Keratinocyte (primary cell): ENCODE measurements at regions not wholly inside any gene's neighbourhood (a gene's known extent, or its start where the extent isn't known, plus 50 kb on each side); places are given as distances from the start of the nearest gene placed in this dataset.

Experiments
- DNase-seq: peaks from one replicate; pipeline ENCODE4 v3.0.0-alpha.2; 2011; ENCODE audit warnings: low read depth, missing footprints, low spot score
- FAIRE-seq: peaks from 2 replicates; lab custom pipeline; 2011; peaks lifted over from hg19 to GRCh38; lab: Jason Lieb, UNC
- H2AFZ ChIP-seq: 2 replicates; pipeline ENCODE4 v1.6.0; 2012; ENCODE audit warnings: low read length, control low read depth, inconsistent platforms; ENCODE audit not compliant: control insufficient read depth
- H3K27ac ChIP-seq: 2 replicates; pipeline ENCODE4 v1.5.1; 2011; ENCODE audit warnings: low read length; ENCODE audit not compliant: control insufficient read depth, insufficient read depth
- H3K27me3 ChIP-seq: 3 replicates; pipeline ENCODE4 v1.6.0; 2011; ENCODE audit warnings: low read length; ENCODE audit not compliant: control insufficient read depth, insufficient read depth; ENCODE audit errors: extremely low read depth
- H3K36me3 ChIP-seq, 2 experiments: 2 replicates in 1 of 2; 3 replicates in 1 of 2; pipeline ENCODE4 v1.5.1; 2011; ENCODE audit warnings: low read length in 2 of 2, mild to moderate bottlenecking in 1 of 2; ENCODE audit not compliant: control insufficient read depth in 2 of 2, insufficient read depth in 2 of 2; ENCODE audit errors: extremely low read depth in 1 of 2
- H3K4me1 ChIP-seq: 3 replicates; pipeline ENCODE4 v1.5.1; 2011; ENCODE audit warnings: low read length; ENCODE audit not compliant: control insufficient read depth, insufficient read depth; ENCODE audit errors: extremely low read depth
- H3K4me2 ChIP-seq: 3 replicates; pipeline ENCODE4 v1.6.0; 2011; ENCODE audit warnings: low read depth, low read length; ENCODE audit not compliant: control insufficient read depth, insufficient read depth; ENCODE audit errors: extremely low read depth
- H3K4me3 ChIP-seq, 3 experiments: fragments of 200-600 bp in 1 of 3; sonication (generic) in 1 of 3; 2 replicates in 2 of 3; 3 replicates in 1 of 3; pipeline ENCODE4 v1.5.1; 2011 to 2016; ENCODE audit warnings: low read length in 3 of 3, mild to moderate bottlenecking in 3 of 3, control low read depth in 2 of 3, inconsistent platforms in 1 of 3, low read depth in 1 of 3, mixed read lengths in 1 of 3, mixed run types in 1 of 3, moderate library complexity in 1 of 3; ENCODE audit not compliant: control insufficient read depth in 2 of 3, insufficient read depth in 2 of 3; ENCODE audit errors: extremely low read depth in 1 of 3
- H3K79me2 ChIP-seq: 2 replicates; pipeline ENCODE4 v1.6.0; 2012; ENCODE audit warnings: low read length; ENCODE audit not compliant: control insufficient read depth, insufficient read depth
- H3K9ac ChIP-seq: 3 replicates; pipeline ENCODE4 v1.6.0; 2011; ENCODE audit warnings: low read length; ENCODE audit not compliant: control insufficient read depth, insufficient read depth; ENCODE audit errors: extremely low read depth
- H3K9me1 ChIP-seq: 3 replicates; pipeline ENCODE4 v1.6.0; 2011; ENCODE audit warnings: low read length; ENCODE audit not compliant: control insufficient read depth, insufficient read depth; ENCODE audit errors: extremely low read depth
- H3K9me3 ChIP-seq: 2 replicates; pipeline ENCODE4 v1.5.1; 2012; ENCODE audit warnings: low read depth, low read length; ENCODE audit not compliant: control insufficient read depth
- H4K20me1 ChIP-seq: 3 replicates; pipeline ENCODE4 v1.6.0; 2011; ENCODE audit warnings: low read length; ENCODE audit not compliant: control insufficient read depth, insufficient read depth; ENCODE audit errors: extremely low read depth
- CTCF ChIP-seq, 3 experiments: IDR thresholded peaks in 1 of 3; conservative IDR thresholded peaks in 1 of 3; optimal IDR thresholded peaks in 1 of 3; 2 replicates in 2 of 3; 3 replicates in 1 of 3; pipeline versions ENCODE3 to v1.5.1; 2011; ENCODE audit warnings: low read length in 3 of 3, mild to moderate bottlenecking in 3 of 3, moderate library complexity in 2 of 3, control low read depth in 1 of 3, inconsistent platforms in 1 of 3; ENCODE audit not compliant: insufficient read depth in 2 of 3; ENCODE audit errors: extremely low read depth in 1 of 3
- EZH2 ChIP-seq: IDR thresholded peaks from one replicate; pipeline ENCODE4 v1.6.1; 2012; ENCODE audit warnings: inconsistent platforms, mild to moderate bottlenecking, low read length, moderate library complexity
- dilution Hi-C: fragments of 300-500 bp; cut with MboI; formaldehyde crosslinking; loops from one replicate; pipeline ENCODE4 v1.7.0; 2020; ENCODE audit warnings: low sequenced_read_pairs; ENCODE audit not compliant: extremely low pct_ligation_motif_present

- H3K9ac ChIP-seq = no peak overlapping the region
- H3K4me2 ChIP-seq = no peak overlapping the region
- dilution Hi-C loops = no loop called here
- no peaks in the 10 kb centered on the region for H4K20me1 ChIP-seq
- no peaks in the 10 kb centered on the region for H3K9me1 ChIP-seq
- DNase-seq (no peak), FAIRE-seq (no peak)
- H3K9me3 ChIP-seq = no peaks in the 10 kb centered on the region
- no peaks in the 10 kb centered on the region for H3K4me1 ChIP-seq
- H3K27ac ChIP-seq = no peak overlapping the region
- no peaks in the 10 kb centered on the region for H3K36me3 ChIP-seq
- H2AFZ ChIP-seq = no peak overlapping the region
- no peaks in the 10 kb centered on the region for H3K79me2 ChIP-seq
- H3K27me3 ChIP-seq = no peaks in the 10 kb centered on the region
- no peak overlapping the region for H3K4me3 ChIP-seq
- TF ChIP-seq CTCF (optimal IDR thresholded peaks at IDR 0.05 in 1 of 3, IDR thresholded peaks at IDR 0.05 in 1 of 3, conservative IDR thresholded peaks at IDR 0.05 in 1 of 3; ENCODE audit: extremely low read depth in 1 of 3, insufficient read depth in 2 of 3, low read length in 3 of 3) (no peak), EZH2 (no peak)
Observed at GRCh38 chr5:4553978-4554377, 586.2 kb upstream of the ADAMTS16 start.

GRCh38 chr5:4555725-4556285 is 584.3 kb upstream of the ADAMTS16 start:
- Histone ChIP-seq H3K27me3 (no peaks in the 10 kb centered on the region), H3K36me3 (no peaks in the 10 kb centered on the region), H4K20me1 (no peaks in the 10 kb centered on the region), H3K4me1 (no peaks in the 10 kb centered on the region), H3K4me3 (no peak overlapping the region), H2AFZ (no peak overlapping the region), H3K9ac (no peak overlapping the region), H3K79me2 (no peaks in the 10 kb centered on the region), H3K9me1 (no peaks in the 10 kb centered on the region), H3K4me2 (no peak overlapping the region), H3K27ac (no peak overlapping the region), H3K9me3 (no peaks in the 10 kb centered on the region)
- DNase-seq (no peak), FAIRE-seq (no peak)
- TF ChIP-seq CTCF (optimal IDR thresholded peaks at IDR 0.05 in 1 of 3, IDR thresholded peaks at IDR 0.05 in 1 of 3, conservative IDR thresholded peaks at IDR 0.05 in 1 of 3; ENCODE audit: extremely low read depth in 1 of 3, insufficient read depth in 2 of 3, low read length in 3 of 3) (no peak), EZH2 (no peak)
- dilution Hi-C loops = no loop called here
